ENCODE measurements at regions not wholly inside any gene's neighbourhood (a gene's known extent, or its start where the extent isn't known, plus 50 kb on each side); places are given as distances from the start of the nearest gene placed in this dataset.

- POLR2A ChIA-PET: no interaction called here
- TF ChIP-seq MAX (IDR thresholded peaks at IDR 0.05; ENCODE audit: insufficient read depth, insufficient read length): no peak
- no peak for TF ChIP-seq MYC (IDR thresholded peaks at IDR 0.05; ENCODE audit: low read depth, low read length)
- no peak for TF ChIP-seq JUN (IDR thresholded peaks at IDR 0.05; ENCODE audit: borderline replicate concordance, insufficient read depth, insufficient read length, low read depth)
- TF ChIP-seq POLR2A (IDR thresholded peaks at IDR 0.05; ENCODE audit: low read depth, low read length): no peak
- no peak for TF ChIP-seq POLR2AphosphoS5 (IDR thresholded peaks at IDR 0.05; ENCODE audit: insufficient read depth, low read depth, low read length)
- TF ChIP-seq CTCF (IDR thresholded peaks at IDR 0.05; ENCODE audit: extremely low read depth in 1 of 2, insufficient read depth in 1 of 2, low read depth in 1 of 2, low read length in 2 of 2): no peak
- TF ChIP-seq FOS (IDR thresholded peaks at IDR 0.05; ENCODE audit: borderline replicate concordance, insufficient read depth, low read length): no peak
- no peak for TF ChIP-seq GATA2 (IDR thresholded peaks at IDR 0.05; ENCODE audit: insufficient read depth, insufficient read length, low read depth, low read length)
- no peak for TF ChIP-seq EZH2 (IDR thresholded peaks at IDR 0.05; ENCODE audit: borderline replicate concordance, low read depth, low read length, severe bottlenecking)
- FAIRE-seq (no peak), DNase-seq (ENCODE audit: low read depth, low spot score) (no peak)
- no peaks in the 10 kb centered on the region for H3K9me1 ChIP-seq (replicated peaks; ENCODE audit: control insufficient read depth, extremely low read depth, insufficient read depth, low read length)
- H3K4me2 ChIP-seq (ENCODE audit: insufficient read depth, low read length): no peak overlapping the region
- CTCF ChIA-PET: no interaction called here
- H3K9me3 ChIP-seq (replicated peaks; ENCODE audit: control insufficient read depth, insufficient read depth, low read length): peaks cover 4% of the 10 kb centered on the region
- H3K4me3 ChIP-seq (replicated peaks in 1 of 3; ENCODE audit: insufficient read depth in 1 of 3, low read depth in 1 of 3, low read length in 3 of 3): no peak overlapping the region
- no peak overlapping the region for H3K9ac ChIP-seq (replicated peaks; ENCODE audit: extremely low read depth, insufficient read depth, low read length)
- dilution Hi-C loops (cut with MboI; ENCODE audit: extremely low pct_ligation_motif_present, low sequenced_read_pairs): no loop called here
- no peaks in the 10 kb centered on the region for H4K20me1 ChIP-seq (replicated peaks; ENCODE audit: control insufficient read depth, extremely low read depth, insufficient read depth, low read length)
- no peaks in the 10 kb centered on the region for H3K4me1 ChIP-seq (ENCODE audit: control insufficient read depth, extremely low read depth, insufficient read depth, low read length)
- H3K36me3 ChIP-seq (ENCODE audit: control insufficient read depth in 2 of 2, extremely low read depth in 1 of 2, insufficient read depth in 2 of 2, low read length in 2 of 2): no peaks in the 10 kb centered on the region
- no peaks in the 10 kb centered on the region for H3K79me2 ChIP-seq (ENCODE audit: control insufficient read depth, insufficient read depth, low read length)
- H3K27me3 ChIP-seq (ENCODE audit: control insufficient read depth in 2 of 2, insufficient read depth in 2 of 2, low read length in 2 of 2): no peaks in the 10 kb centered on the region
- no peak overlapping the region for H3K27ac ChIP-seq (ENCODE audit: insufficient read depth, low read depth, low read length)
- intact Hi-C loops (cut with micrococcal nuclease): no loop called here
- no peak overlapping the region for H2AFZ ChIP-seq (ENCODE audit: low read depth, low read length)
- no TSS peak for BruUV-seq (replicated peaks)
Observed at GRCh38 chr5:5965132-5965531, 413.2 kb downstream of the MED10 start.
